Ovary (tissue), 7 donors: ENCODE measurements at regions not wholly inside any gene's neighbourhood (a gene's known extent, or its start where the extent isn't known, plus 50 kb on each side); places are given as distances from the start of the nearest gene placed in this dataset.
"Not testable (repeated sequence)": the region's sequence is repeated elsewhere in the genome, so short reads cannot be mapped to it uniquely, and the experiment has no call there.

Source experiments
- DNase-seq, 5 donors: peaks; one replicate each; pipeline ENCODE4 v3.0.0-alpha.2; 2019 to 2020
- H3K27ac ChIP-seq, 2 donors: fragments of 200-600 bp; one replicate each; pipeline versions ENCODE4 v1.5.1 to v1.8.0; 2019 to 2022
- H3K27me3 ChIP-seq: fragments of 200-600 bp; one replicate; pipeline ENCODE4 v1.8.0; 2022
- H3K36me3 ChIP-seq: fragments of 200-600 bp; sonication (generic); one replicate; pipeline ENCODE4 v1.5.1; 2019
- H3K4me1 ChIP-seq: one replicate; pipeline ENCODE4 v1.8.1; 2013; ENCODE audit warnings: mild to moderate bottlenecking, moderate library complexity; ENCODE audit not compliant: insufficient read depth
- H3K4me3 ChIP-seq: fragments of 200-600 bp; sonication (generic); one replicate; pipeline ENCODE4 v1.5.1; 2017
- H3K9me3 ChIP-seq, 2 donors: fragments of 200-600 bp in 1 of 2; sonication (generic) in 1 of 2; one replicate each; pipeline versions ENCODE4 v1.5.1 to v1.8.1; 2013 to 2019; ENCODE audit warnings: mild to moderate bottlenecking in 1 of 2, moderate library complexity in 1 of 2
- CTCF ChIP-seq, 3 donors: fragments of 450-650 bp in 2 of 3; fragments of 200-600 bp in 1 of 3; IDR thresholded peaks; one replicate each; pipeline versions ENCODE4 v1.5.1 to v1.8.0; 2016 to 2022; ENCODE audit warnings: antibody characterized with exemption in 3 of 3, mild to moderate bottlenecking in 1 of 3
- EP300 ChIP-seq: sonication (generic); formaldehyde crosslinking; IDR thresholded peaks from one replicate; pipeline ENCODE4 v1.6.1; 2017; ENCODE audit warnings: antibody characterized with exemption
- POLR2A ChIP-seq: fragments of 450-650 bp; IDR thresholded peaks from one replicate; pipeline ENCODE4 v1.6.1; 2017; ENCODE audit warnings: antibody characterized with exemption, mild to moderate bottlenecking, moderate library complexity
- WGBS, 3 donors: extraction: QIAGEN DNeasy Blood & Tissue Kit in 1 of 3; methylation state at CpG; one replicate each; pipeline versions ENCODE4 v1.1.5 to v1.1.7; 2013 to 2017; 5-methylcytosine and 5-hydroxymethylcytosine counted together
- intact Hi-C, 4 donors: fragments of 100-400 bp; cut with DNase I; formaldehyde crosslinking; loops; one replicate each; pipeline versions ENCODE4 v1.11.0 to v1.15.1; 2022 to 2023
- donor health status: DM: no; HTN: no; CAD: no; lungs with moderate emphysema.
- donor health status: DM: no; HTN: no; CAD: no.
- donor health status: Bipolar disorder and iron deficiency.
- donor health status: DM: no; HTN: no; CAD: no.
- donor health status: DM: yes; HTN: yes; CAD: no.

DNA sequence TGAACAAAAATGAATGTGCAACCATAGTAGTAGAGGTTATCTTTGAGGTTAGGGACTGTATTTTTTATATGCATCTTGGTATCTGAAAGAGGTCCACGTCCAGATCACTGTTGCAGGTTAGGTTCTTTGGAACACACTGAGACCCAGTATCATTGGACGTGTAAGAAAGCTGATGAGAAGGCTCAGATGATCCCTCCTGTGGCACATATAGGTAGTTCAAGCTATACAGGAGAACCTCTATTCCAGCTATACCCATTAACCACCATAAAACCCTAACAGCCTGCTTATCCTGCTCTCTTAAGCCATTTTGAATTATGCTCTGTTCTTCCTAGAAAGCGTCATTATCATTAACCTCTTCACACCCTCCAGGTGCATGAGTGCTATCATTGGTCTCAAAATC, 930.7 kb upstream of the HS3ST1 start:
- no peak for DNase-seq
- no peaks in the 10 kb centered on the region for H3K4me1 ChIP-seq
- intact Hi-C loops, result no loop called here
- TF ChIP-seq POLR2A (no peak), EP300 (no peak), CTCF (IDR thresholded peaks at IDR 0.05) (no peak)
- H3K9me3 ChIP-seq, result no peaks in the 10 kb centered on the region
- no peaks in the 10 kb centered on the region for H3K27me3 ChIP-seq
- H3K27ac ChIP-seq, result no peak overlapping the region
- no peaks in the 10 kb centered on the region for H3K36me3 ChIP-seq
- H3K4me3 ChIP-seq, result no peak overlapping the region
- 42 to 53% (median 51%) methylated on average over 3 of the region's 3 CpGs for WGBS, 3 donors

GRCh38 chr4:12333083-12333482, 904.4 kb upstream of the HS3ST1 start:
- H3K36me3 ChIP-seq, H3K4me1 ChIP-seq, H3K4me3 ChIP-seq, DNase-seq, H3K27me3 ChIP-seq, intact Hi-C loops, H3K27ac ChIP-seq, H3K9me3 ChIP-seq: not testable (repeated sequence)
- 88 to 98% (median 97%) methylated on average over 2 of the region's 2 CpGs for WGBS, 3 donors

DNA sequence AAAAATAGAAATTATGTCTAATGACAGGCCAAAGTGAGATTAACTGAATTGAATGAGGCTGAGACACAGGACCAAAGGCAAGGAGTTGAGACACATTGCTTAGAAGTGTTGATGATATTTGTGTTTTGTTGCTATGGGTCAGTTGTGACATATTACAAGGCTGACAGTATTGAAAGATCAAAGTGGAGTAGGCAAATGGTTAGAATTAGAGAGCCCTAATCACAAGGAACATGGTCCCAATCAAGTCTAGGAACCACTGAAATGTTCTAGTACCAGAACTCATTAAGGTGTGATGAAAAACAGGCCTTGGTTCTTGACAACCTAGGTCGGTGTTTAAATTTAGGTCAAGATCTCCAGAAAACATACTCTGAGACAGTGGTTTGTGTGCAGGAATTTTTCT, 896.3 kb upstream of the HS3ST1 start:
- Histone ChIP-seq H3K27ac (no peak overlapping the region), H3K27me3 (no peaks in the 10 kb centered on the region), H3K36me3 (no peaks in the 10 kb centered on the region), H3K4me1 (no peaks in the 10 kb centered on the region), H3K4me3 (no peak overlapping the region), H3K9me3 (no peaks in the 10 kb centered on the region)
- TF ChIP-seq CTCF (IDR thresholded peaks at IDR 0.05), result no peak
- TF ChIP-seq POLR2A, result no peak
- TF ChIP-seq EP300, result no peak
- intact Hi-C loops, result no loop called here
- no peak for DNase-seq
- 63 to 81% (median 66%) methylated on average over 1 of the region's 1 CpG for WGBS, 3 donors

DNA sequence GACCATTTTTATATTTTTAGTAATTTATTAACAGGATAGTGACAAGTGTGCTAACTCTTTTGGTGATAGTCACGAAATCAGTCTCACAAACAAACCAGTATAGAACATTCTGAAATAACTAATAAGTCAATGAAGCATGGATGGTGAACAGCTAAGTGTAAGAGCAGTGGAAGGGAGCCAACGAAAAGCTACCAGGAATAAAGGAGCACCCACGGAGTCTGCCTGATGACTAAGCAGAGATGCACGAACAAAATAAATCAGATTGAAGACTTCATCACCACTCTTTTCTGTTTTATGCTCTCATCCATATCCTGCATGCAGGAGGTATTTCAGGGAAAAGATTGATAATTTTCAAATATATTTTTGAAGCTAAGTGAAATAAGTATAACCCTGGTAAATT, 891.1 kb upstream of the HS3ST1 start:
- Histone ChIP-seq H3K9me3 (no peaks in the 10 kb centered on the region), H3K4me3 (no peak overlapping the region), H3K36me3 (no peaks in the 10 kb centered on the region), H3K27ac (no peak overlapping the region), H3K27me3 (no peaks in the 10 kb centered on the region), H3K4me1 (no peaks in the 10 kb centered on the region)
- intact Hi-C loops, result no loop called here
- DNase-seq, result no peak
- WGBS, 3 donors, result 66 to 78% (median 69%) methylated on average over 4 of the region's 4 CpGs
- no peak for TF ChIP-seq CTCF (IDR thresholded peaks at IDR 0.05)
- TF ChIP-seq EP300, result no peak
- no peak for TF ChIP-seq POLR2A

- intact Hi-C loops, result no loop called here
- no peak for DNase-seq
- no peak overlapping the region for H3K27ac ChIP-seq
These were observed 876.2 kb upstream of the HS3ST1 start for GRCh38 chr4:12304905-12305304.

More at GRCh38 chr4:12304905-12305304, 876.2 kb upstream of the HS3ST1 start:
- Histone ChIP-seq H3K9me3 (no peaks in the 10 kb centered on the region), H3K27me3 (no peaks in the 10 kb centered on the region), H3K4me1 (no peaks in the 10 kb centered on the region), H3K36me3 (no peaks in the 10 kb centered on the region), H3K4me3 (no peak overlapping the region)
- TF ChIP-seq EP300, result no peak
- no peak for TF ChIP-seq POLR2A
- TF ChIP-seq CTCF (IDR thresholded peaks at IDR 0.05), result no peak
- WGBS, 3 donors, result 28 to 44% (median 32%) methylated on average over 3 of the region's 3 CpGs
